ENCODE measurements at regions not wholly inside any gene's neighbourhood (a gene's known extent, or its start where the extent isn't known, plus 50 kb on each side); places are given as distances from the start of the nearest gene placed in this dataset.

GRCh38 chr12:84036912-84037311 lies 875.7 kb downstream of the SLC6A15 start:
- TF ChIP-seq CTCF (IDR thresholded peaks at IDR 0.05) = no peak
- TF ChIP-seq POLR2A (IDR thresholded peaks at IDR 0.05) = no peak
- no peak for TF ChIP-seq POLR2AphosphoS5 (IDR thresholded peaks at IDR 0.05)

Data from upper lobe of left lung (tissue), 4 donors.